Keratinocyte (primary cell): ENCODE measurements at regions not wholly inside any gene's neighbourhood (a gene's known extent, or its start where the extent isn't known, plus 50 kb on each side); places are given as distances from the start of the nearest gene placed in this dataset.

Experiments used
- CTCF ChIP-seq, 3 experiments: IDR thresholded peaks in 1 of 3; conservative IDR thresholded peaks in 1 of 3; optimal IDR thresholded peaks in 1 of 3; 2 replicates in 2 of 3; 3 replicates in 1 of 3; pipeline versions ENCODE3 to v1.5.1; 2011; ENCODE audit warnings: low read length in 3 of 3, mild to moderate bottlenecking in 3 of 3, moderate library complexity in 2 of 3, control low read depth in 1 of 3, inconsistent platforms in 1 of 3; ENCODE audit not compliant: insufficient read depth in 2 of 3; ENCODE audit errors: extremely low read depth in 1 of 3
- EZH2 ChIP-seq: IDR thresholded peaks from one replicate; pipeline ENCODE4 v1.6.1; 2012; ENCODE audit warnings: inconsistent platforms, mild to moderate bottlenecking, low read length, moderate library complexity

- TF ChIP-seq CTCF (optimal IDR thresholded peaks at IDR 0.05 in 1 of 3, IDR thresholded peaks at IDR 0.05 in 1 of 3, conservative IDR thresholded peaks at IDR 0.05 in 1 of 3; ENCODE audit: extremely low read depth in 1 of 3, insufficient read depth in 2 of 3, low read length in 3 of 3) (no peak), EZH2 (no peak)
These were observed 326.3 kb downstream of the ETS1 start for GRCh38 chr11:128261011-128261421.
